ENCODE measurements at regions not wholly inside any gene's neighbourhood (a gene's known extent, or its start where the extent isn't known, plus 50 kb on each side); places are given as distances from the start of the nearest gene placed in this dataset.

DNA sequence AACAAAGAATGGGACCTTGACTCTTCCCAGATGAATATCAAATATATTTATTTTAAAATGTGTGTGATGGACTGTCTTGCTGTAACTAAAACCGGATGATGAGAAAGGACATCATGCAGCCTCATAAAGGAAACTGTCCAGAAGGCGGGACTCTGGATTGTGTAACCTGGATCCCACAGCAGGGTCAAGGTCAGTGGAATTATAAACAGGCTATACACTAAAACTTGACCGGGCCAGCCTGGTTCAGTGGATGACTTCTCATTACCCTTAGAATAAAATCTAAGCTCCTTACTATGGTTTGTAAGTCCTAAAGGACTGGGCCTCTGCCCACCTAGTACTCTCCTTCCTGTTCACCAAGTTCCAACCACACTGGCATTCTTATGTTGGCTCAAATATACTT is 280.3 kb downstream of the ELAVL2 start:
- CTCF ChIA-PET: no interaction called here
- no peaks in the 10 kb centered on the region for H3K36me3 ChIP-seq (ENCODE audit: control insufficient read depth, insufficient read depth, low read length)
- TF ChIP-seq, protein P1, sequence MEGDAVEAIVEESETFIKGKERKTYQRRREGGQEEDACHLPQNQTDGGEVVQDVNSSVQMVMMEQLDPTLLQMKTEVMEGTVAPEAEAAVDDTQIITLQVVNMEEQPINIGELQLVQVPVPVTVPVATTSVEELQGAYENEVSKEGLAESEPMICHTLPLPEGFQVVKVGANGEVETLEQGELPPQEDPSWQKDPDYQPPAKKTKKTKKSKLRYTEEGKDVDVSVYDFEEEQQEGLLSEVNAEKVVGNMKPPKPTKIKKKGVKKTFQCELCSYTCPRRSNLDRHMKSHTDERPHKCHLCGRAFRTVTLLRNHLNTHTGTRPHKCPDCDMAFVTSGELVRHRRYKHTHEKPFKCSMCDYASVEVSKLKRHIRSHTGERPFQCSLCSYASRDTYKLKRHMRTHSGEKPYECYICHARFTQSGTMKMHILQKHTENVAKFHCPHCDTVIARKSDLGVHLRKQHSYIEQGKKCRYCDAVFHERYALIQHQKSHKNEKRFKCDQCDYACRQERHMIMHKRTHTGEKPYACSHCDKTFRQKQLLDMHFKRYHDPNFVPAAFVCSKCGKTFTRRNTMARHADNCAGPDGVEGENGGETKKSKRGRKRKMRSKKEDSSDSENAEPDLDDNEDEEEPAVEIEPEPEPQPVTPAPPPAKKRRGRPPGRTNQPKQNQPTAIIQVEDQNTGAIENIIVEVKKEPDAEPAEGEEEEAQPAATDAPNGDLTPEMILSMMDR (IDR thresholded peaks at IDR 0.05; ENCODE audit: insufficient read depth, low read depth, low read length): no peak
- POLR2A ChIA-PET: no interaction called here
- no peaks in the 10 kb centered on the region for H3K27me3 ChIP-seq (ENCODE audit: control insufficient read depth, insufficient read depth, low read length)
- DNase-seq (ENCODE audit: low read depth): no peak
- no peak overlapping the region for H3K4me3 ChIP-seq (ENCODE audit: low read depth, low read length)

DNA sequence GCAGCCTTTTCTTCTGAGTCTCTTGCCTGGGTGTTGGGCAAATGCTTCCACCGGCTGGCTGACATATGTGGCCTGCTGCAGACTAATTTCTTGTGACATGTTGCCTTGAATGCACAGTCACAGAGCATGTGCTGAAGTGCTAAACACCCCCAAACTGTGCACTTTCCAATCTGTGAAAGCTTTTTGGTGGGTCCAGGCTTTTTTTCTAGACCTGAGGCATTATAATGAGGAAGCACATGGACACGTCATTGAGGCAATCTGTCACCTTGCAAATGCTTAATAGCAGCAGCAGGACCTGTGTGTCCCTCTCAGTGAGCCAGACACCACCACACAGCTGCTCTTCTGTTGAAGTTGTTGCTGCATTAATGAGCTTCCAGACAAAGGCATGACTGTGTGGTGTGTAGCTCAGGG is 274.7 kb downstream of the ELAVL2 start:
- H3K27me3 ChIP-seq (ENCODE audit: control insufficient read depth, insufficient read depth, low read length): no peaks in the 10 kb centered on the region
- no peak for DNase-seq (ENCODE audit: low read depth)
- H3K4me3 ChIP-seq (ENCODE audit: low read depth, low read length): no peak overlapping the region
- POLR2A ChIA-PET: no interaction called here
- CTCF ChIA-PET: no interaction called here
- TF ChIP-seq, protein P1 (IDR thresholded peaks at IDR 0.05; ENCODE audit: insufficient read depth, low read depth, low read length): no peak
- no peaks in the 10 kb centered on the region for H3K36me3 ChIP-seq (ENCODE audit: control insufficient read depth, insufficient read depth, low read length)

DNA sequence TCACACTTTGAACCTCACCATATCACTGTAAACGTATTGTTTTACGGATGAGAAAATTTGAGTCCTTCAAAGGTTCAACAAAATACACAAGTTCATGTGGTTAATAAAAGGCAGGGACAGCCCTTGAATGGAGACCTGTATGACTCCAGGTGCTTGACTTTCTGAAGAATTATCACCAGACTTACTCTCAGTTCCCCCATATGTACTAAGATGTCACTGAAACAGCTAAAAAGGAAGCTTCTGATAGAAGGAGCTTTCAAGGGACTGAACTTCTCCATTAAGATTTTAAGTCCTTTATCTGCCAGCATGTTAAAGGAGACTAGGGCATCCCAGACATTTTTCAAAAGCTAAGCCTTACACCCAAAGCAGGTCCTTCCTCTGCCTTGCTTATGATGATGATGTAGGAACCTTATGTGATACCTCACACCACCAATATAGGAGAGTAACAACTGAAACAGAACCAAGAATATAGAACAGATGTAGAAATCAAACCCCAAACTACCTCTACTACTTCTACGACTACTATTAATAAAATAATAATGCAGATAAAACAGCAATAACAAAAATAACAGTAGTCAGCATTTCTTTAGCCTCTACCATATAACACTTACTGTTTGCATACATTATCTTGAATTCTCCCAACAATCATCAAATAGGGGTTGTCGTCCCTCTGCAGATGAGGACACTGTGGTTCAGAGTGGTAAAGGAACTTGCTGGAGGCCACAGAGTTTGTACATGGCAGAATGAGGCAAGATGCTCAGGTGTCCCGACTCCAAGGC is 273.9 kb downstream of the ELAVL2 start:
- TF ChIP-seq, protein P1 (IDR thresholded peaks at IDR 0.05; ENCODE audit: insufficient read depth, low read depth, low read length): no peak
- no peak overlapping the region for H3K4me3 ChIP-seq (ENCODE audit: low read depth, low read length)
- no peaks in the 10 kb centered on the region for H3K27me3 ChIP-seq (ENCODE audit: control insufficient read depth, insufficient read depth, low read length)
- no peaks in the 10 kb centered on the region for H3K36me3 ChIP-seq (ENCODE audit: control insufficient read depth, insufficient read depth, low read length)
- ChIA-PET CTCF (no interaction called here), POLR2A (no interaction called here)
- DNase-seq (ENCODE audit: low read depth): no peak

DNA sequence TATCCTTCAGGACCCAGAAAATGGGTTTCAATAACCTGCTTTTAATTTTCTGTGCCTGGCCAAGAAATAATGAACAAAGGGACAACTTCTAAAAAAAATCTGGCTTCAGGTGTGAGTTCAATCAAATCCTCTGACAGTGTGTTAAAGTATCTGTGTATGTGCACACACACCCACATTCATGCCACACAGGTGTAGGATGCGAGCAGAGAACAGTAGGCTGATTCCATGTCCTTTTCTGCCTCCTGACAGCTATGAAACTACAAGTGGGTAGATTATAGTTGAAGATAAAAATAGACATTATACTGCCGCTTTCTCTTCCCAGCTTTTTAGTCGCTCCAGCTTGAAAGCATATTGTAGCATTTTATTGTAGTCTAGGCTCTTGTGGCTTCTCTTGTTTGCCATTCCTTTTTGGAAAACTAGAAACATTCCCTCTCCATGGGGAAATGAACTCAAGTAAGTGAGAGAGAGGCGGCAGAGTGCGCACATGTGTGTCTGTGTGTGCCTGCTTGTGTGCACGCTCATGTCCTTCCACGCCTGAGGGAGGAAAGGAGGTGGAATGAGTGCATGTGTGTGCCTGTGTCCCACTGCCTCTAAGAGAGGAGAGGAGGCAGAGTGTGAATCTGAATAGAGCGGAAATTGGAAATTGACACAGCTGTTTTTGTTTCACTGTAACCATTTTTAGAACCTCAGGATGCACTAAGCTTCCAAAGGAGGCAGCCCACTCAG is 273.0 kb downstream of the ELAVL2 start:
- POLR2A ChIA-PET: no interaction called here
- TF ChIP-seq, protein P1 (IDR thresholded peaks at IDR 0.05; ENCODE audit: insufficient read depth, low read depth, low read length): no peak
- no peaks in the 10 kb centered on the region for H3K36me3 ChIP-seq (ENCODE audit: control insufficient read depth, insufficient read depth, low read length)
- no peaks in the 10 kb centered on the region for H3K27me3 ChIP-seq (ENCODE audit: control insufficient read depth, insufficient read depth, low read length)
- CTCF ChIA-PET: no interaction called here
- no peak for DNase-seq (ENCODE audit: low read depth)
- H3K4me3 ChIP-seq (ENCODE audit: low read depth, low read length): no peak overlapping the region

DNA sequence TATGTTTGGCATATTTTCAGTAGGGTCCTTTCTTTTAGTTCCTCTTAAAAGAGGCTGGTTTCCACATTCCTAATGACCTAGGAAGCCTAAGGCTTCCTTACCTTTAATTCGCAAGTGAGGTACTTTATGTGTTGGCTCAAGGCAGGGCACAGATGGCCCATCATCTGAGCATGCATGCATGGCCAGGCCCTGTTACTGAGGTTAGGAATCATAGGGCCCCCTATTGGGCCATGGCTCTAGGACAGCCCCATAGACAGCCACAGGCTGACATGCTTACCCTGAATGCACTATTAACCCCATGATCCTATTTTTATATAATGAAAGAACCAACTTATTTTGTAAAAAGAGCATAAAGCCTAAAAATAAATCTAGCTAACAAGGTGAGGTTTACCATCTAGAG is 271.4 kb downstream of the ELAVL2 start:
- ChIA-PET POLR2A (no interaction called here), CTCF (no interaction called here)
- TF ChIP-seq, protein P1 (IDR thresholded peaks at IDR 0.05; ENCODE audit: insufficient read depth, low read depth, low read length): no peak
- H3K4me3 ChIP-seq (ENCODE audit: low read depth, low read length): no peak overlapping the region
- H3K27me3 ChIP-seq (ENCODE audit: control insufficient read depth, insufficient read depth, low read length): no peaks in the 10 kb centered on the region
- no peaks in the 10 kb centered on the region for H3K36me3 ChIP-seq (ENCODE audit: control insufficient read depth, insufficient read depth, low read length)
- DNase-seq (ENCODE audit: low read depth): no peak
